Stimulated activated CD4-positive, alpha-beta T cell treated with anti-CD3 and anti-CD28 coated beads, Interleukin-12 subunit alpha, Interleukin-12 subunit beta, amount 100 ng/mL, for 48 hours (primary cell): ENCODE measurements at regions not wholly inside any gene's neighbourhood (a gene's known extent, or its start where the extent isn't known, plus 50 kb on each side); places are given as distances from the start of the nearest gene placed in this dataset.
A peak's percentile ranks its signal among the peaks of the same experiment; 100 is the strongest.

Experiments used
- DNase-seq, 3 donors: peaks; one replicate each; pipeline ENCODE4 v3.0.0-alpha.2; 2020; ENCODE audit warnings: low read depth in 2 of 3, low spot score in 1 of 3

DNA sequence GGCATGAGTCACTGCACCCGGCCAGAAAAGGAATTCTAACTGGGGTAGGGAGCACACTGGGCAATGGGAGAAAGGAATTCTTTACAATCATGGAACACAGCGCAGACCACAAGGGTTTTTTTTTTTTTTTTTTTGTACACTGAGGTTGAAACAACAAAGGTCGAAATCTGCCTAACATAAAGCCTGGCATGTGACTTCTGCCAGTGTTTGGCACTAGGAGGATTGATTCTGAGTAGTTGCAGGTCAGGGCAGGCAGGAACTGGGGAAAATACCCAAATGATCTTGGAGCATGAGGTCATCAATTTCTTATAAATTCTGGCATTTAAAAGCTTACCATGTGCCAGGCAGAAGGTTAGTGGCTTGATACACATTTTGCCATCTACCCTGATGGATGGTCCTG, 202.0 kb upstream of the SNX19 start:
- DNase-seq: no peak

DNA sequence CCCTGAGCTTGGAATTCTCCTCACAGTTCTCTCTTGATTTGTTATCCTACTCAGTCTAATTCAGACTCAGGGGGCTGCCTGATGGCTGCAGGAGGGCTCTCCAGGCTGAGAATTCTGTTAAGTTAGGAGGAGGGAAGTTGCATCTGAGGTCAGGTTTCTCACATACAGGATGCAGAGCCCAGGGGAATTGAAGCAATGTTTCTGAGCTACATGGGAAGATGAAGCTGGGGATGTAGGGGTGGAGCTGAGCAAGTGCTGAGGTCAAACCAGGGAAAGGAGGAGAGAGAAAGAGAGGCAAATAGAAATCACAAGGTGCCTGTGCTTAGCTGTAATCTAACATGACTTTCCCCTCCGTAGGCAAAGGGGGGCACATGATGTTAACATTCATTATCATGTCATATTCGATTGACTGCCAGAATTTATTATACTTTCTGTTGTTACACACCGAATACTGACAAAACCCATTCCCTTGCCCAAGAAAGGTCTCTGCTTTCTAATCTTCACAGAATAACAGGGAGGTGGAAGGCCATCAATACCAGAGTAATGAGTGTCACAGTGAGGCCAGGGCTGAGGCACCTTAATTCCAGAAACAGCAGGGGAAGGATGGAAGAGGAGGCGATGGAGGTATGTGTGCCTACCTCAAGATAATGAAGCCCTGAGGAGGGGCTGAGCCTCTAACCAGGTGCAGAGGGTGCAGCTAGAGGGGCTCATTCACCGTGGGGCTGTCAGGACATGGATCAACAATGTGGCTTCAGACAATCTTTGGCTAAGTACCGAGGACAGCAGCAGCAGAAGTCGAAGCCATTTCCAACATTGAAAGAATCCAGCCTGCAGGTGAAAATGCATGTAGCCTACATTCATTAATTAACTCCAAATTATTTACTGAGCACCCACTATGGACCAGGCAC, 205.4 kb upstream of the SNX19 start:
- DNase-seq: no peak

DNA sequence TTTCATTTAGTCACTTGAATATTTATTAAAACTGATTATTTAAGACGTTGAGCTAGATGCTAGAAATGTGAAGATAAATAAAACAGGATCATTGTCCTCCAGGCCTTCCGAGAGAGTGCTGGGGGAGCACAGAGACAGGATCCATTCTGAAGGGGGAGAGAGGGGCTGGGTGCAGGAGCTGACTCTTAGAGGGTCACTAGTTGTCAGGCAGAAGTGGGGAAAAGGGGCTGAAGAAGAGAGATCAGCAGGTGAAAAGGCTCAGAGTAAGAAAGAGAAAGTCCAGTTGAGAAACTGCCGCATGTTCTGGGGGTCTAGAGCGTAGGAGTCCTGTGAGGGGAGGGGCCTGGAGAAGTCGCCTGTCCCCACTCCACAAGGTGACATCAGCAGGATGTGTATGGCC, 206.2 kb upstream of the SNX19 start:
- no peak for DNase-seq

DNA sequence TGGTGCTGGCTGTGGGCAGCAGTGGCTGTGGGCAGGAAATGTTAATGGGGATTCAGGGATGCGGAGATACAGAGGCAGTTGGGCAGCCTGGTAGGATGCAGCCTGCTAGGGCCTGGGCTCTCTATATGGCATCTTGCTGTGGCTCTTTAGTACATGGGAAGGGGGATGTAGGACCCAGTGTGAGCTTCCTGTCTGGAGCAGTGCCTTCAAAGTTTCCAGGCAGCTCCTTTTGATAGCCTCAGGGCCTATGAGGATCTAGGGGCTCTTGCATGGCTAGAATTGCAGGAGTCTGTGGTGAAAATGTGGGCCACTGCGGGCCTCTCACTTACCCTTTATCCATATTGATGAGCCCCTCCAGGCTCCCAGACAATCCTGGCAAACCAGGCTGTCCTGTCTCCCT, 213.2 kb upstream of the SNX19 start:
- no peak for DNase-seq

GRCh38 chr11:131135611-131136010, 219.3 kb upstream of the SNX19 start:
- no peak for DNase-seq

GRCh38 chr11:131136486-131136885, 220.2 kb upstream of the SNX19 start:
- no peak for DNase-seq

GRCh38 chr11:131137046-131137445, 220.8 kb upstream of the SNX19 start:
- DNase-seq: no peak

DNA sequence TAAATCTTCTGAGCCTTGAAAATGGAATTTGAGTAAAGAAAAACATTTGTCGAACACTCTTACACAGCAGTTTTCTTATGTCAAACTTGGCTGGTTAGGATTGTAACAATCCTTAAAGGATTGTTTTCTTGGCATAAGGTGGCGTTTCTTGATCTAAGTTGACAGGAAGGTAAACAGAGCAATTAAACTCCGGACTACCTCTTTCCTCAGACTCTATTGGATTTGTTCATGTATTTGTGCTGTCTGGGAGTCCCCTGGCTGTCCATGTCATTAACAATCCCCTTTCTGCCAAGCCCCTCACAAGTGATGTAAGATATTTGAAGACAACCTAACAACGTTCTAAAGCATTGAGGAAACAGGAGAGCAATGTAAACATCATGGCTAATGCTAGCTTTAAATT, 222.5 kb upstream of the SNX19 start:
- DNase-seq: no peak

GRCh38 chr11:131145791-131146190, 224.6 kb upstream of the NTM start:
- DNase-seq: no peak

GRCh38 chr11:131146827-131147490, 223.5 kb upstream of the NTM start:
- DNase-seq: no peak

DNA sequence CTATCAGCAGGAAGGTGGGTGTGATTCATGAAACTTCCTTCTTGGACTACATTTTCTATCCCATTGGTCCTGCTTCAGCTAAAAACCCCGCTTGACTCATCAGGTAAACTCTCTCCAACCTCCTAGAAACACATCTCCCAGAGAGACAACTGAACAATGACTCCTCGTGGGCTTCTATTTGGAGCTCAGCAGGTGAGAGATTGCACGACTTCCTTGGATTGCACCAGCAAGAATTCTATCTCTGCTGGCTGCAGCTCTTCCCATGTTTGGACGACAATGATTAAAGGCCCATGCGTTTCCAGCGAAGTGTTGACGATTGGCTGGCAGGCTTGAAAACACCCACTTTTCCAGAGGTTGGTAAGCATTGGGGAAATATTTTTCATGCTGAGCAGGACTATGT, 216.1 kb upstream of the NTM start:
- DNase-seq: no peak

- DNase-seq: no peak
These were observed 212.7 kb upstream of the NTM start for GRCh38 chr11:131157678-131158077.

GRCh38 chr11:131160846-131161245, 209.6 kb upstream of the NTM start:
- DNase-seq: no peak

GRCh38 chr11:131163613-131164012, 206.8 kb upstream of the NTM start:
- no peak for DNase-seq

DNA sequence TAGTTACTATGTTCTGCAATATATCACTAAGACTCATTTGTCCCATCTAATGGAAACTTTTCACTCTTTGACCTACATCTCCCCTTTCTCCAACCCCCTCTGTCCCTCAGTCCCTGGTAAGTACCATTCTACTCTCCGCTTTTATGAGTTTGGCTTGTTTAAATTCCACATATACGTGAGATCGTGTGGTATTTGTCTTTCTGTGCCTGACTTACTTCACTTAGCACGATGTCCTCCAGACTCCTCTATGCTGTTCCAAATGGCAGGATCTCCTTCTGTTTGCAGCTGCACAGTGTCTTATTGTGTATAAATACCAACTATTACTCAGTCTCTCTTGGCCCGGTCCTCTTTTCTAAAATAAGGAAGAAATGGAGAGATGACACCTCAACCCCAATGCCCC, 205.4 kb upstream of the NTM start:
- no peak for DNase-seq

DNA sequence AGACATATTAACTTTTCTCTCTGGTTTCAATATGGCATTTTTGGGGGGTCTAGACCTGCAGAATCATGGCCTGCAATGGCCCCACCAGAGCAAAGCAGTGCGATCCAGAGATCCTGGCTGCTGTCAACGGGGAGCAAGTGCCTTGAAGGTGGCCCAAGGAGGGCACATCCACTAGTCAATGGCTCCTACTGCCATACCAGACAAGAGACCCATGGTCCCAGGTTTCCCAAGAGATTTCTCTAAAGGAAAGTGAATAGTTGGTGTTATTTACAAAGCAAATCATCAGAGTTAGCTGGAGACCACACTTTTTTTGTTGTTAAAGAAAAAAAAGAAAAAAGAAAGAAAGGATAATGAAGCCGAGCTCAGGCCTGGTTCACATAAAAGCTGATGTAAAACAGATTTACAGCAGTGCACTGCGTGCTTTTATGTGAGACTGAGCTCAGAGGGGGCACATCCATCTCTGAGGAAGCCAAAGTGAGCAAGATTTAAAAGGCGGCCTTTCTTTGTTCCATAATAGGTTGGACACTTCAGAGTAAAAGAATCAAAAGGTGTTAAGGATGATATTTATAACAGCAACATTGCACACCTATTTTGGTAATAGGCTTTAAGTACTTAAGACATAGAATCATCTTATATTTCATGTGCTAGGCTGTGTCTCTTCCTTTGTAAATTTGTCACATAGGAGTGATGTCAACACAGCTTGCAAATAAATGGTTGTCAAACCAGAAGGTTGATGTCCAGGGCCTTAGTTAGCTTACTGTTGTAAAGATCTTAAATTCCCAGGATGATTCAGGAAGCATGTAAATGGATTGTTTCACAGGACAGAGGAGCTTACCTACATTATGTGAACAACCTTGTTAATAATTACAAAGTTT, 201.3 kb upstream of the NTM start:
- DNase-seq: no peak

DNA sequence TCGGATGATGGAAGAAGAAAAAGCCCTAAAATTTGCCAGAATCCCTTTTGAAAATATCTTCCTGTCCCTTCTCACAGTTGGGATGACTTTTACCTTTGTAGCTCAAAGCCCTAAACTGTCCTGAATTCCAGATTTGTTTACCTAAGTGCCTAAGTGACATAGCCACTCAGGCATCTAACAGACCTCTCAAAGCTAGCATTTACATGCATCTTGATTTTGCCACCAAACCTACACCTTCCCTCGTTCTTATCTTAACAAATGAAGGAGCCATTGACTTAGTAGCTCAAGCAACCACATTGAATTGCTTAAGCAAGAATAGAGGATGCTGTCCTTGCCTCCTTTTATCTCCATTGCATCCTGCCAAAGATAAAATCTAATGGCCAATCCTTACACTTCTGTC, 198.4 kb upstream of the NTM start:
- DNase-seq: no peak

DNA sequence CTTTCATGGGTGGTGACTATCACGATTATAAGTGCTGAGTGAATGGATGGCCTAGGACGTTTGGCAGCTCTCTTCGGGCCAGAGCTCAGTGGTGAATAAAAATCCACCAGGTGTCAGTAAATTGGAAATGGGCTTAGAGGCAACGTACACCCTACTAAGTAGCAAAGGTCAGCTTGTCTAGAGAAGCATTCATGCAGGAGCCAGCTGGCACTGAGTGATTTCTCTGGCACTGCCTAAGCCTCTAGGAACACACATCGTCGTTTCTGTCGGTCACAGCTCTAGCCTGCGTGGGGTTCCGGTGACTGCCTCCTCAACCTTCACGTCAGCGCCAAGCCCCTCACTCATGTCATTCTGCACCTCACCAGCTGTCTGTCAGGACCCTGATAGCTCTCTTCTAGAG, 192.4 kb upstream of the NTM start:
- no peak for DNase-seq

GRCh38 chr11:131178596-131178995, 191.8 kb upstream of the NTM start:
- DNase-seq: no peak

DNA sequence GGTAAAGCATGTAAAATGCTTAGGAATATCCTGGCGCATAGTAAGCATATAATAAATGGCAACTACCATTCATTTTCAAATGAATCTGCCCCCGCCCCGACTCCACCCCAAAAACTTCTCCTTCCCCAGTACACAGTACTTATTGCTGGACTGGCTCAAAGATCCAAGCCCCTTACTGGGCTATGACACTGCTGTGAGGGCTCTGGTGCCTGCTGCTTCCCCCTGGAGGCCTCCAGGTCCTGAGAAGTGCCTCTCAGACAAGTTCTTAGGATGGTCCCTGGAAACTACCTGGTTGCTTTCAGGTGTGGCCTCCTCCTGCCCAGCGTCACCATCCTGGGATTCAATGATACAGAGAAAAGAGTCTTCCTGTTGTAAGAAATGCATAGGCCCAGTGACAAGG, 190.6 kb upstream of the NTM start:
- no peak for DNase-seq

DNA sequence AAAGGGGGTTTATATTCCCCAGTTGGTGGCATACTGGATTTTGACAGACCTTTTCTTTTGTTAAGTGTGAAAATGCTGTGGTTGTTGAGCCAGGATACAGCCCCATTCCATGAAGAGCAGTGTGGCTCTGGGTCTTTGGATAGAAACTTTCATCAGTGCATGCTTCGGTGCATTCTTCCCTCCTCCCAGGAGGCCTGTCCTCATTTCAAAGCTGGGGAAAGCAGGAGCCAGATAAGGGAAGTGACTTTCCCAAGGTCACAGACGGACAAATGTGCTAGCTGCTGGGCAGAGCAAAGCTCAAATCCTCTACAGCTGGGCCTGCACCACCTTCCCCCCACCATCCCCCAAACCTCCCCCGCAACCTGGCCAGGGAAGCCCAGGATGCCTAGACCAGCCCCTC, 184.5 kb upstream of the NTM start:
- no peak for DNase-seq

GRCh38 chr11:131186629-131187101, 183.8 kb upstream of the NTM start:
- peak in 1 of 3 donors; percentile 0 for DNase-seq
